GM23338 (cell line): ENCODE measurements at regions not wholly inside any gene's neighbourhood (a gene's known extent, or its start where the extent isn't known, plus 50 kb on each side); places are given as distances from the start of the nearest gene placed in this dataset.

Experiments
- ATAC-seq: fragments of 200-7000 bp; cut with Tn5 transposase; 3 replicates; pipeline ENCODE4 v1.9.1; 2020
- DNase-seq: peaks from one replicate; pipeline ENCODE4 v3.0.0-alpha.2; 2015; ENCODE audit warnings: low spot score
- H2AFZ ChIP-seq: fragments of 200-600 bp; sonication (generic); 2 replicates; pipeline ENCODE4 v1.8.0; 2016; ENCODE audit warnings: antibody characterized with exemption, mild to moderate bottlenecking, moderate library complexity
- H3F3A ChIP-seq: fragments of 200-600 bp; sonication (generic); replicated peaks from 2 replicates; pipeline ENCODE4 v1.8.0; 2017; ENCODE audit warnings: antibody characterized with exemption, mixed run types, low read depth
- H3K27ac ChIP-seq: fragments of 200-600 bp; sonication (generic); 2 replicates; pipeline ENCODE4 v1.6.1; 2016; ENCODE audit warnings: low read depth
- H3K27me3 ChIP-seq: fragments of 200-600 bp; sonication (generic); 2 replicates; pipeline ENCODE4 v1.8.0; 2016; ENCODE audit warnings: mild to moderate bottlenecking, mixed run types, moderate library complexity; ENCODE audit not compliant: insufficient read depth
- H3K36me3 ChIP-seq: fragments of 200-600 bp; sonication (generic); 2 replicates; pipeline ENCODE4 v1.8.0; 2016; ENCODE audit warnings: mild to moderate bottlenecking; ENCODE audit not compliant: insufficient read depth
- H3K4me1 ChIP-seq: fragments of 200-600 bp; sonication (generic); 2 replicates; pipeline ENCODE4 v1.8.0; 2016; ENCODE audit warnings: mild to moderate bottlenecking, moderate library complexity; ENCODE audit not compliant: insufficient read depth
- H3K4me2 ChIP-seq: fragments of 200-600 bp; sonication (generic); 2 replicates; pipeline ENCODE4 v1.7.1; 2017; ENCODE audit warnings: mixed run types
- H3K4me3 ChIP-seq: fragments of 200-600 bp; sonication (generic); 2 replicates; pipeline ENCODE4 v1.6.1; 2016; ENCODE audit warnings: mixed run types
- H3K79me2 ChIP-seq: fragments of 200-600 bp; sonication (generic); replicated peaks from 2 replicates; pipeline ENCODE4 v1.8.0; 2017; ENCODE audit warnings: mild to moderate bottlenecking; ENCODE audit not compliant: insufficient read depth
- H3K9me2 ChIP-seq: fragments of 200-600 bp; sonication (generic); 2 replicates; pipeline ENCODE4 v1.8.0; 2017; ENCODE audit not compliant: insufficient read depth
- H4K20me1 ChIP-seq: fragments of 200-600 bp; sonication (generic); replicated peaks from 2 replicates; pipeline ENCODE4 v1.8.0; 2017; ENCODE audit warnings: mild to moderate bottlenecking; ENCODE audit not compliant: insufficient read depth
- H3K27ac Mint-ChIP-seq: 2 replicates; pipeline ENCODE4 v1.8.0; 2020; ENCODE audit warnings: inconsistent platforms, mild to moderate bottlenecking, moderate library complexity, mixed read lengths
- H3K27me3 Mint-ChIP-seq: 3 replicates; pipeline ENCODE4 v1.8.0; 2022; ENCODE audit warnings: low read depth, mild to moderate bottlenecking, moderate library complexity, mixed read lengths, inconsistent platforms; ENCODE audit not compliant: insufficient read depth, poor library complexity
- H3K36me3 Mint-ChIP-seq: 3 replicates; pipeline ENCODE4 v1.8.0; 2021; ENCODE audit warnings: low read depth, mild to moderate bottlenecking, inconsistent platforms, moderate library complexity, mixed read lengths
- H3K4me1 Mint-ChIP-seq: 3 replicates; pipeline ENCODE4 v1.8.0; 2020; ENCODE audit warnings: mild to moderate bottlenecking, inconsistent platforms, mixed read lengths
- H3K4me3 Mint-ChIP-seq: 3 replicates; pipeline ENCODE4 v1.8.0; 2021; ENCODE audit warnings: moderate library complexity, mild to moderate bottlenecking, inconsistent platforms, mixed read lengths
- H3K9me3 Mint-ChIP-seq: 3 replicates; pipeline ENCODE4 v1.8.0; 2020; ENCODE audit warnings: moderate library complexity, mild to moderate bottlenecking, inconsistent platforms, mixed read lengths
- CREB1 ChIP-seq: fragments of 250-450 bp; sonication (Bioruptor Pico); IDR thresholded peaks from 2 replicates; pipeline ENCODE4 v1.5.0; 2020; ENCODE audit warnings: low read depth, mild to moderate bottlenecking, moderate library complexity
- EZH2 ChIP-seq: fragments of 200-600 bp; sonication (generic); IDR thresholded peaks from one replicate; pipeline ENCODE4 v1.8.0; 2017; ENCODE audit warnings: antibody characterized with exemption, mild to moderate bottlenecking, low read depth; ENCODE audit not compliant: unreplicated experiment
- EZH2phosphoT487 ChIP-seq: fragments of 200-600 bp; sonication (generic); IDR thresholded peaks from one replicate; pipeline ENCODE4 v1.8.1; 2018; ENCODE audit warnings: antibody characterized with exemption; ENCODE audit not compliant: unreplicated experiment
- JUNB ChIP-seq: IDR thresholded peaks from one replicate; pipeline ENCODE4 v1.6.1; 2016; ENCODE audit warnings: antibody characterized with exemption; ENCODE audit not compliant: unreplicated experiment
- NANOG ChIP-seq: IDR thresholded peaks from 2 replicates; pipeline ENCODE4 v1.6.1; 2016; ENCODE audit warnings: antibody characterized with exemption, borderline replicate concordance
- POLR2AphosphoS5 ChIP-seq: IDR thresholded peaks from 2 replicates; pipeline ENCODE4 v1.6.1; 2016; ENCODE audit warnings: antibody characterized with exemption, low read depth
- STAT1 ChIP-seq: IDR thresholded peaks from one replicate; pipeline ENCODE4 v1.6.1; 2016; ENCODE audit warnings: antibody characterized with exemption; ENCODE audit not compliant: unreplicated experiment
- ZNF114 ChIP-seq: fragments of 250-450 bp; sonication (Bioruptor Pico); IDR thresholded peaks from 2 replicates; pipeline ENCODE4 v1.5.0; 2020; ENCODE audit warnings: mild to moderate bottlenecking, moderate library complexity
- ZNF331 ChIP-seq: fragments of 250-450 bp; sonication (Bioruptor Pico); IDR thresholded peaks from 2 replicates; pipeline ENCODE4 v1.5.0; 2020; ENCODE audit warnings: low read depth, mild to moderate bottlenecking, moderate library complexity
- TF ChIP-seq, protein P1 (sequence below): IDR thresholded peaks from 2 replicates; pipeline ENCODE4 v1.6.1; 2016; ENCODE audit warnings: antibody characterized with exemption
- TF ChIP-seq, protein P2 (sequence below), 2 experiments: fragments of 200-600 bp in 1 of 2; sonication (generic) in 1 of 2; conservative IDR thresholded peaks; 2 replicates each; pipeline versions ENCODE4 v1.5.1 to v1.6.1; 2016 to 2017; ENCODE audit warnings: antibody characterized with exemption in 2 of 2, low read depth in 2 of 2, mild to moderate bottlenecking in 2 of 2, moderate library complexity in 1 of 2
- TF ChIP-seq, protein P3 (sequence below): fragments of 250-450 bp; sonication (Bioruptor Pico); IDR thresholded peaks from 2 replicates; pipeline ENCODE4 v1.5.0; 2020; ENCODE audit warnings: mild to moderate bottlenecking, moderate library complexity
- TF ChIP-seq, protein P4 (sequence below): IDR thresholded peaks from one replicate; pipeline ENCODE4 v1.6.1; 2018; ENCODE audit warnings: antibody characterized with exemption; ENCODE audit not compliant: unreplicated experiment

DNA sequence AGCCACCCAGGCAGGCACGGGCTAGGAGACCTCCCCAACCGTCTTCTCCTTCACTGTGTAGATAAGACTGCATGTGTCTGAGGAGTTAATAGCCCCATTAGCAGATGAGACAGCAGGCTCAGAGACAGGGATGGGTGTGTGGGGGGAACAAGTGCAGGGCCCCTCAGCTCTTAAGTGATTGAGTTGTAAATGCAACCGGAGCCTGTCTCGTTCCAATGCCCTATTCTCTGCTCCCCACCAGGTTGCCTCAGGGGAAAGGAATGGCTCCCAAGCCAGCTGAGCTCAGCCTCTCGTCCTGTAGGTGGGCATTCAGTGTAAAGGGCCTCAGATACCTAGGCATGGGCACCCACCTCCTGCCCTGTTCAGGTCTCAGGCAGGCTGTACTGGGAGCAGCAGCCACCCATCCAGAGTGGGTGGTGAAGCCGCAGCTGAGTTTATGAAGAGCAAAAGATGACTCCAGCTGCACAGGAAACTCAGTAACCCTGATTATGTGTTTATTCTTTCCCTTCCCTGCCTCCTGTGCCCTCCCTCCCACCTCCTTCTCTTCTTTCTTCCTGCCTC is 87.3 kb downstream of the PJA1 start:
- H3K4me2 ChIP-seq = no peak overlapping the region
- H3K79me2 ChIP-seq = no peaks in the 10 kb centered on the region
- no peaks in the 10 kb centered on the region for H3K9me2 ChIP-seq
- H3K27me3 ChIP-seq = no peaks in the 10 kb centered on the region
- no peaks in the 10 kb centered on the region; the same call in 1 of the 2 replicates for H3K4me1 ChIP-seq
- H3K36me3 ChIP-seq = no peaks in the 10 kb centered on the region
- Mint-ChIP-seq H3K9me3 (no peaks in the 10 kb centered on the region; the same call in 2 of the 3 replicates), H3K27ac (no peak overlapping the region), H3K36me3 (no peaks in the 10 kb centered on the region), H3K4me1 (no peaks in the 10 kb centered on the region; the same call in 2 of the 3 replicates), H3K27me3 (peaks cover 1% of the 10 kb centered on the region), H3K4me3 (no peak overlapping the region)
- no peak overlapping the region for H3K4me3 ChIP-seq
- H3K27ac ChIP-seq = no peak overlapping the region
- no peak overlapping the region for H2AFZ ChIP-seq
- ATAC-seq = 0 out of 3 replicates have a peak, but pooled peaks have one; percentile 32
- H3F3A ChIP-seq = no peaks in the 10 kb centered on the region
- DNase-seq = no peak
- H4K20me1 ChIP-seq = no peaks in the 10 kb centered on the region
- TF ChIP-seq, protein P1, sequence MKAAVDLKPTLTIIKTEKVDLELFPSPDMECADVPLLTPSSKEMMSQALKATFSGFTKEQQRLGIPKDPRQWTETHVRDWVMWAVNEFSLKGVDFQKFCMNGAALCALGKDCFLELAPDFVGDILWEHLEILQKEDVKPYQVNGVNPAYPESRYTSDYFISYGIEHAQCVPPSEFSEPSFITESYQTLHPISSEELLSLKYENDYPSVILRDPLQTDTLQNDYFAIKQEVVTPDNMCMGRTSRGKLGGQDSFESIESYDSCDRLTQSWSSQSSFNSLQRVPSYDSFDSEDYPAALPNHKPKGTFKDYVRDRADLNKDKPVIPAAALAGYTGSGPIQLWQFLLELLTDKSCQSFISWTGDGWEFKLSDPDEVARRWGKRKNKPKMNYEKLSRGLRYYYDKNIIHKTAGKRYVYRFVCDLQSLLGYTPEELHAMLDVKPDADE = no peak
- TF ChIP-seq, protein P2, sequence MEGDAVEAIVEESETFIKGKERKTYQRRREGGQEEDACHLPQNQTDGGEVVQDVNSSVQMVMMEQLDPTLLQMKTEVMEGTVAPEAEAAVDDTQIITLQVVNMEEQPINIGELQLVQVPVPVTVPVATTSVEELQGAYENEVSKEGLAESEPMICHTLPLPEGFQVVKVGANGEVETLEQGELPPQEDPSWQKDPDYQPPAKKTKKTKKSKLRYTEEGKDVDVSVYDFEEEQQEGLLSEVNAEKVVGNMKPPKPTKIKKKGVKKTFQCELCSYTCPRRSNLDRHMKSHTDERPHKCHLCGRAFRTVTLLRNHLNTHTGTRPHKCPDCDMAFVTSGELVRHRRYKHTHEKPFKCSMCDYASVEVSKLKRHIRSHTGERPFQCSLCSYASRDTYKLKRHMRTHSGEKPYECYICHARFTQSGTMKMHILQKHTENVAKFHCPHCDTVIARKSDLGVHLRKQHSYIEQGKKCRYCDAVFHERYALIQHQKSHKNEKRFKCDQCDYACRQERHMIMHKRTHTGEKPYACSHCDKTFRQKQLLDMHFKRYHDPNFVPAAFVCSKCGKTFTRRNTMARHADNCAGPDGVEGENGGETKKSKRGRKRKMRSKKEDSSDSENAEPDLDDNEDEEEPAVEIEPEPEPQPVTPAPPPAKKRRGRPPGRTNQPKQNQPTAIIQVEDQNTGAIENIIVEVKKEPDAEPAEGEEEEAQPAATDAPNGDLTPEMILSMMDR (conservative IDR thresholded peaks at IDR 0.05; ENCODE audit: low read depth in 2 of 2) = no peak
- TF ChIP-seq JUNB = no peak
- TF ChIP-seq, protein P3, sequence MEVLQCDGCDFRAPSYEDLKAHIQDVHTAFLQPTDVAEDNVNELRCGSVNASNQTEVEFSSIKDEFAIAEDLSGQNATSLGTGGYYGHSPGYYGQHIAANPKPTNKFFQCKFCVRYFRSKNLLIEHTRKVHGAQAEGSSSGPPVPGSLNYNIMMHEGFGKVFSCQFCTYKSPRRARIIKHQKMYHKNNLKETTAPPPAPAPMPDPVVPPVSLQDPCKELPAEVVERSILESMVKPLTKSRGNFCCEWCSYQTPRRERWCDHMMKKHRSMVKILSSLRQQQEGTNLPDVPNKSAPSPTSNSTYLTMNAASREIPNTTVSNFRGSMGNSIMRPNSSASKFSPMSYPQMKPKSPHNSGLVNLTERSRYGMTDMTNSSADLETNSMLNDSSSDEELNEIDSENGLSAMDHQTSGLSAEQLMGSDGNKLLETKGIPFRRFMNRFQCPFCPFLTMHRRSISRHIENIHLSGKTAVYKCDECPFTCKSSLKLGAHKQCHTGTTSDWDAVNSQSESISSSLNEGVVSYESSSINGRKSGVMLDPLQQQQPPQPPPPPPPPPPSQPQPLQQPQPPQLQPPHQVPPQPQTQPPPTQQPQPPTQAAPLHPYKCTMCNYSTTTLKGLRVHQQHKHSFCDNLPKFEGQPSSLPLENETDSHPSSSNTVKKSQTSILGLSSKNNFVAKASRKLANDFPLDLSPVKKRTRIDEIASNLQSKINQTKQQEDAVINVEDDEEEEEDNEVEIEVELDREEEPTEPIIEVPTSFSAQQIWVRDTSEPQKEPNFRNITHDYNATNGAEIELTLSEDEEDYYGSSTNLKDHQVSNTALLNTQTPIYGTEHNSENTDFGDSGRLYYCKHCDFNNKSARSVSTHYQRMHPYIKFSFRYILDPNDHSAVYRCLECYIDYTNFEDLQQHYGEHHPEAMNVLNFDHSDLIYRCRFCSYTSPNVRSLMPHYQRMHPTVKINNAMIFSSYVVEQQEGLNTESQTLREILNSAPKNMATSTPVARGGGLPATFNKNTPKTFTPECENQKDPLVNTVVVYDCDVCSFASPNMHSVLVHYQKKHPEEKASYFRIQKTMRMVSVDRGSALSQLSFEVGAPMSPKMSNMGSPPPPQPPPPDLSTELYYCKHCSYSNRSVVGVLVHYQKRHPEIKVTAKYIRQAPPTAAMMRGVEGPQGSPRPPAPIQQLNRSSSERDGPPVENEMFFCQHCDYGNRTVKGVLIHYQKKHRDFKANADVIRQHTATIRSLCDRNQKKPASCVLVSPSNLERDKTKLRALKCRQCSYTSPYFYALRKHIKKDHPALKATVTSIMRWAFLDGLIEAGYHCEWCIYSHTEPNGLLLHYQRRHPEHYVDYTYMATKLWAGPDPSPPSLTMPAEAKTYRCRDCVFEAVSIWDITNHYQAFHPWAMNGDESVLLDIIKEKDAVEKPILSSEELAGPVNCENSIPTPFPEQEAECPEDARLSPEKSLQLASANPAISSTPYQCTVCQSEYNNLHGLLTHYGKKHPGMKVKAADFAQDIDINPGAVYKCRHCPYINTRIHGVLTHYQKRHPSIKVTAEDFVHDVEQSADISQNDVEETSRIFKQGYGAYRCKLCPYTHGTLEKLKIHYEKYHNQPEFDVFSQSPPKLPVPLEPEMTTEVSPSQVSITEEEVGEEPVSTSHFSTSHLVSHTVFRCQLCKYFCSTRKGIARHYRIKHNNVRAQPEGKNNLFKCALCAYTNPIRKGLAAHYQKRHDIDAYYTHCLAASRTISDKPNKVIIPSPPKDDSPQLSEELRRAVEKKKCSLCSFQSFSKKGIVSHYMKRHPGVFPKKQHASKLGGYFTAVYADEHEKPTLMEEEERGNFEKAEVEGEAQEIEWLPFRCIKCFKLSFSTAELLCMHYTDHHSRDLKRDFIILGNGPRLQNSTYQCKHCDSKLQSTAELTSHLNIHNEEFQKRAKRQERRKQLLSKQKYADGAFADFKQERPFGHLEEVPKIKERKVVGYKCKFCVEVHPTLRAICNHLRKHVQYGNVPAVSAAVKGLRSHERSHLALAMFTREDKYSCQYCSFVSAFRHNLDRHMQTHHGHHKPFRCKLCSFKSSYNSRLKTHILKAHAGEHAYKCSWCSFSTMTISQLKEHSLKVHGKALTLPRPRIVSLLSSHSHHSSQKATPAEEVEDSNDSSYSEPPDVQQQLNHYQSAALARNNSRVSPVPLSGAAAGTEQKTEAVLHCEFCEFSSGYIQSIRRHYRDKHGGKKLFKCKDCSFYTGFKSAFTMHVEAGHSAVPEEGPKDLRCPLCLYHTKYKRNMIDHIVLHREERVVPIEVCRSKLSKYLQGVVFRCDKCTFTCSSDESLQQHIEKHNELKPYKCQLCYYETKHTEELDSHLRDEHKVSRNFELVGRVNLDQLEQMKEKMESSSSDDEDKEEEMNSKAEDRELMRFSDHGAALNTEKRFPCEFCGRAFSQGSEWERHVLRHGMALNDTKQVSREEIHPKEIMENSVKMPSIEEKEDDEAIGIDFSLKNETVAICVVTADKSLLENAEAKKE (CRISPR knock-in tag) = no peak
- no peak for TF ChIP-seq EZH2phosphoT487
- TF ChIP-seq EZH2 = no peak
- TF ChIP-seq STAT1 = no peak
- TF ChIP-seq ZNF114 (CRISPR knock-in tag) = no peak
- TF ChIP-seq CREB1 (CRISPR knock-in tag) = no peak
- TF ChIP-seq NANOG = no peak
- no peak for TF ChIP-seq POLR2AphosphoS5
- TF ChIP-seq, protein P4, sequence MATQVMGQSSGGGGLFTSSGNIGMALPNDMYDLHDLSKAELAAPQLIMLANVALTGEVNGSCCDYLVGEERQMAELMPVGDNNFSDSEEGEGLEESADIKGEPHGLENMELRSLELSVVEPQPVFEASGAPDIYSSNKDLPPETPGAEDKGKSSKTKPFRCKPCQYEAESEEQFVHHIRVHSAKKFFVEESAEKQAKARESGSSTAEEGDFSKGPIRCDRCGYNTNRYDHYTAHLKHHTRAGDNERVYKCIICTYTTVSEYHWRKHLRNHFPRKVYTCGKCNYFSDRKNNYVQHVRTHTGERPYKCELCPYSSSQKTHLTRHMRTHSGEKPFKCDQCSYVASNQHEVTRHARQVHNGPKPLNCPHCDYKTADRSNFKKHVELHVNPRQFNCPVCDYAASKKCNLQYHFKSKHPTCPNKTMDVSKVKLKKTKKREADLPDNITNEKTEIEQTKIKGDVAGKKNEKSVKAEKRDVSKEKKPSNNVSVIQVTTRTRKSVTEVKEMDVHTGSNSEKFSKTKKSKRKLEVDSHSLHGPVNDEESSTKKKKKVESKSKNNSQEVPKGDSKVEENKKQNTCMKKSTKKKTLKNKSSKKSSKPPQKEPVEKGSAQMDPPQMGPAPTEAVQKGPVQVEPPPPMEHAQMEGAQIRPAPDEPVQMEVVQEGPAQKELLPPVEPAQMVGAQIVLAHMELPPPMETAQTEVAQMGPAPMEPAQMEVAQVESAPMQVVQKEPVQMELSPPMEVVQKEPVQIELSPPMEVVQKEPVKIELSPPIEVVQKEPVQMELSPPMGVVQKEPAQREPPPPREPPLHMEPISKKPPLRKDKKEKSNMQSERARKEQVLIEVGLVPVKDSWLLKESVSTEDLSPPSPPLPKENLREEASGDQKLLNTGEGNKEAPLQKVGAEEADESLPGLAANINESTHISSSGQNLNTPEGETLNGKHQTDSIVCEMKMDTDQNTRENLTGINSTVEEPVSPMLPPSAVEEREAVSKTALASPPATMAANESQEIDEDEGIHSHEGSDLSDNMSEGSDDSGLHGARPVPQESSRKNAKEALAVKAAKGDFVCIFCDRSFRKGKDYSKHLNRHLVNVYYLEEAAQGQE = no peak
- TF ChIP-seq ZNF331 (CRISPR knock-in tag) = no peak
